ENCODE measurements at regions not wholly inside any gene's neighbourhood (a gene's known extent, or its start where the extent isn't known, plus 50 kb on each side); places are given as distances from the start of the nearest gene placed in this dataset.
A peak's percentile ranks its signal among the peaks of the same experiment; 100 is the strongest.
"Not testable (repeated sequence)": the region's sequence is repeated elsewhere in the genome, so short reads cannot be mapped to it uniquely, and the experiment has no call there.

DNA sequence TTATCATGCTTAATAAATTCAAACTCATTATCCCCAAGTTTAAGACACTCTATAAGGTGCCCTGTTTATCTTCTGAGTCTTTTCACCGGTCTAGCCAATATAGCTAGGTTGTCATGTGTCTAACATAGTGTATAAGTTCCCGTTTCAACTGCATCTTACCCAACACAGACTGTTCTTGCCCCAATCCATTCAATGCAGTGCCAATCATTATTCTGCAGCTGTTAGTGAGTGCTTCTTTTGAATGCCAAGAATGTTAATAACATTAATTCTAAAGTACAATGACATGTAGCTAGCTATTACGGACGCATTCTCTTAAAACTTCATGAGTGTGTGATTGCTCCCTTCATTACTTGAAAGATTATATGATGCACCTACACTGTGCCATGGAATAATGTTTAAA, 646.4 kb upstream of the NR2F2 start:
- DNase-seq = no peak

DNA sequence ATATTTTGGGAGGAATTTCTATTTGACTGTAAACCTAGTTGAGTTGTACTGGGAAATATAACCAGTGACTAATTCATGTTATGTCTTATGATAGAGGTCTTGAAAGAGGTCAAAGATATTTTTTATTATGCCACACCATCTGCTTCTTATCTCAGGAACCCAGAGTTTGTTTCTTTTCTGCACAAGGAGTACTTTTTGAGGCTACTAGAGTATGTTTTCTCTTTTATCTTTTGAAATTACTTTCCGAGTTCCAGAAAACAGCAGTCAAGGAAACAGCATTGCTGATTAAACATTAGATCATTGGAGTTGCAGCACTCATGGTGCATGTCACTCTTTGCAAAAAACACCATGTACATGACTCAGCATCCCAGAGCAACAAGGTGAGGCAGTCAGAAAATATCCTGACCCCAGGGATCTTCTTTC, 645.8 kb upstream of the NR2F2 start:
- DNase-seq = no peak

DNA sequence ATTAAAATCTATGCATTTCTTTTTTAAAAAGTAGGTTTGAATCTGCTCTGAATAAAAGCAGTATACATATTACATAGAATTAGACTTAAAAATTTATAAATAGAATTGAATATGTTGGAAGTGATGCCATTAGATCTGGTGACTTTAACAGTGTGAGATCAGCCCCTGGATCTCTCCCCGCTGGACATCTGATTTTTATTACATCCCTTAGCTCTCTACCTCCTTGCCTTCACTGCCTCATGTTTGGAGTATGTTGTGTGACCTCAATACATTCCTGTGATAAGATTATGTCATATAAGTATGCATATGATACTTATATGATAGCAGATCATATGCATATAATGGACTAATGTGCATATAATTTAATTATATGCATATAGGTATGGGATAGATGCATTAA, 643.4 kb upstream of the NR2F2 start:
- DNase-seq = no peak

DNA sequence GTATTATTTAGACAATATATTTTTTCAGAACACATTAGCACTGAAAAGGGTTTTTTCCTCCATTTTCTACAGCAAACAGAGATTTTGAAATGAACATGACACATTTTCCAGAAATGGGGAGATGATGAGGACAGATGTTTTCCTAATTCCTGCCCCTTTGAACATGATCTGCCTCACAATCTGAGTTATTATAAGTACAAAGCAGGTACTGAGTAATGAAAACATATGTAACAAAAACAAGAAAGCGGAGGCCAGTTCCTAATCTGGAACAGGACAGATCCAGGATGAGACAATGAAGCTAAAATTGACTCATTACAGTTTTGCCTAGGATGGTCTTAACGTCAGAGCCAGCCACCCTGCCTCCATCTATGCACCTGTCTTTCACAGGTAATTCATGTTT, 642.8 kb upstream of the NR2F2 start:
- DNase-seq = no peak

DNA sequence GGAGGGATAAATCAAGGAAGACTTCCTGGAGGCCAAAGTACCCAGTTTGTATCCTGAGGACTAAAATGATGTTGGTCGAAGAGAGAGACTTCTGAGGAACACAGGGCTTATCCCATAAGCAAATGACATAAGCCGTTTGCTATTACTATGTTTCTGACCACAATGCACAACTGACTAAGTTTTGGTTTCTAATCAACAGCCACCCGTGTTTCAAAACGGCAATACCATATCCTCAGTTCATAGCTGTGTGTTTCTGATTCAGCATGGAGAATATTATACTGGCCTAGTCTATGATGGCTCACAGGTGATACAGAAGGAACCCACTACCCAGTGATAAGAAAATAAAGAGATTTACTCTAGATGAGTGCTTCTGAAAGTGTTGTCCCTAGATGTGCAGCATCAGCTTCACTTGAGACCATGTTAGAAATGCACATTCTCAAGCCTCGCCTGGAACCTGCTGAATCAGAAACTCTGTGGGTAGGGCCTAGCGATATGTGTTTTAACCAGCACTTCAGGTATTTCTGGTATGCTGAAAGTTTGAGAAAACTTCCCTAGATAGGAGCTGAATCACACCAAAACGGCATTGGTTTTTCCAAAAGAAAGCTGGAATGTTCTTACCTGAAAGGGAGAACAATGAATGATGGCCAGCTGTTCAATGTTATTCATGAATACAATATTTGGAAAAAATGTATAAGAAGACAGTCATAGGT, 639.7 kb upstream of the NR2F2 start:
- peak; percentile 57 for DNase-seq

DNA sequence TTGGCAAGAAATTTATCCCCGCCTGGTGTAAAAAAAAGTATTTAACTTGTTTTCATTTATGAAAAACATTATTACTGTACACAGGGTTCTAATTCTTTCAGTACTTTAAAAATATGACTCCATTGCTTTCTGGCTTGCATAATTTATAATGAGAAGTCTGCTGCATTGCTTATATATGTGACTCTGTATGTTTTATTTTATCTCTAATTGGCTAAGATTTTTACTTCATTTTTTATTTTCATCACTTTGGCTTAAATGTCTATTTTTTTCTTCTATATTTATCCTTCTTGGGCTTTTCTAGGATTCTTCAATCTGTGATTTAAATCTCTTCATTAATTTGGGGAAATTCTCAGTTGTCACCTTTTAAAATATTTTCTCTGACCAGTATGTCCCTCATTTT, 636.6 kb upstream of the NR2F2 start:
- DNase-seq = no peak

DNA sequence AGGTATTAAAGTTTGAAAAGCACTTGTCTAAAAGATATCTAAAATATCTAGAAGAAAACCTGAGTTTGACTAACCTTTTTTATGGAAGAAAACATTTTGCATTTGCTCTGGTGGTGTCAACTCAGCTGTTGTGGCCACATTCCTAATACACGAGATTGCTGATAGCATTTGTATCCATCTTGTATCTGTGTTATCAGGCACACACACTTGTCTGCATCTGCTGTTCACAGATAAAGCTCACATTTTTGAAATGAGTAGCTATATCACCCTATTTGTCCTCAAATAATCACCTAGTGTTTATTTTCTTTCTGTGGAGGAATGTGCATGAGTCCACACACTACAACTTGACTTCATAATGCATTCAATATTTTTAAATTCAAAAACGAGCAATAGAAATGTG, 632.3 kb upstream of the NR2F2 start:
- DNase-seq = no peak

DNA sequence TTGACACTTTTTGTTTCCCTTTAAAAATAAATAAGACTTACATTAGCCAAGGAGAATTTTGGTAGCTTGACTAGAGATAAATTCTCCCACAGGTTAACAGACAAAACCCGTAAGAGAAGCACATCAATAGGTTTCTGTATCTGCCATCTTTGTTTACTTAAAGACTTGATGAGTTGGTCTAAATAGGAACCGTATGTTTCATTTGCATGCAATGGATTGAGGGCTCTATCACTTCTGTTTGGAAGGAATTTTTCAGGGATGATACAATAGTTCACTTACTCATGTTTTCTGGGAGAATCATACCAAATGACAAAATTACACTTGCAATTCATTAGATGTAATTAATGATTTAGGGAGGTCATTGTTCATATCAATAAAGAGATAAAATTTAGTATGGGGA, 631.5 kb upstream of the NR2F2 start:
- DNase-seq = no peak

DNA sequence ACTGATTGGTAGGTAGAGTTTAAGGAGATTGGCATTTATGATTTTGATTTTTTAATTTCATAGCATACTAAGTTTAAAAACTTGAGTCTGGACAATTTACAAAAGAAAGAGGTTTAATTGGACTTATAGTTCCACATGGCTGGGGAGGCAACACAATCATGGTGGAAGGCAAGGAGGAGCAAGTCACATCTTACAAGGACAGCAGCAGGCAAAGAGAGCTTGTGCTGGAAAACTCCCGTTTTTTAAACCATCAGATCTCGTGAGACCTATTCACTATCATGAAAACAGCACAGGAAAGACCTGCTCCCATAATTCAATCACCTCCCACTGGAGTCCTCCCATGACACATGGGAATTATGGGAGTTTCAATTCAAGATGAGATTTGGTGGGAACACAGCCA, 630.9 kb upstream of the NR2F2 start:
- DNase-seq = no peak

DNA sequence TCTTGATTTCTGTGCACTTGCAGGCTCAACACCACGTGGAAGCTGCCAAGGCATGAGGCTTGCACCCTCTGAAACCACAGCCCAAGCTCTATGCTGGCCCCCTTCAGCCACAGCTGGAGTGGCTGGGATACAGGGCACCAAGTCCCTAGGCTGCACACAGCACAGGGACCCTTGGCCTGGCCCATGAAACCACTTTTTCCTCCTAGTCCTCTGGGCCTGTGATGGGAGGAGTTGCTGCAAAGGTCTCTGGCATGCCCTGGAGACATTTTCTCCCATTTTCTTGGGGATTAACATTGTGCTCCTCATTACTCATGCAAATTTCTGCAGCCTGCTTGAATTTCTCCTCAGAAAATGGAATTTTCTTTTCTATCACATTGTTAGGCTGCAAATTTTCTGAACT, 629.8 kb upstream of the NR2F2 start:
- not testable (repeated sequence) for DNase-seq

DNA sequence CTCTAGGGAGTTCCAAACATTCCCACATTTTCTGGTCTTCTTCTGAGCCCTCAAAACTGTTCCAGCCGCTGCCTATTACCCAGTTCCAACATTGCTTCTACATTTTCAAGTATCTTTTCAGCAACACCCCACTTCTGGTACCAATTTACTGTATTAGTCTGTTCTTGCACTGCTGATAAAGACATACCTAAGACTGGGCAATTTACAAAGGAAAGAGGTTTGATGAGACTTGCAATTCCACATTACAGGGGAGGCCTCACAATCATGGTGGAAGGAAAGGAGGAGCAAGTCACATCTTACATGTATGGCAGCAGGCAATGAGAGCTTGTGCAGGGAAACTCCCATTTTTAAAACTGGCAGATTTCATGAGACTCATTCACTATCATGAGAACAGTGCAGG, 629.1 kb upstream of the NR2F2 start:
- DNase-seq = no peak

DNA sequence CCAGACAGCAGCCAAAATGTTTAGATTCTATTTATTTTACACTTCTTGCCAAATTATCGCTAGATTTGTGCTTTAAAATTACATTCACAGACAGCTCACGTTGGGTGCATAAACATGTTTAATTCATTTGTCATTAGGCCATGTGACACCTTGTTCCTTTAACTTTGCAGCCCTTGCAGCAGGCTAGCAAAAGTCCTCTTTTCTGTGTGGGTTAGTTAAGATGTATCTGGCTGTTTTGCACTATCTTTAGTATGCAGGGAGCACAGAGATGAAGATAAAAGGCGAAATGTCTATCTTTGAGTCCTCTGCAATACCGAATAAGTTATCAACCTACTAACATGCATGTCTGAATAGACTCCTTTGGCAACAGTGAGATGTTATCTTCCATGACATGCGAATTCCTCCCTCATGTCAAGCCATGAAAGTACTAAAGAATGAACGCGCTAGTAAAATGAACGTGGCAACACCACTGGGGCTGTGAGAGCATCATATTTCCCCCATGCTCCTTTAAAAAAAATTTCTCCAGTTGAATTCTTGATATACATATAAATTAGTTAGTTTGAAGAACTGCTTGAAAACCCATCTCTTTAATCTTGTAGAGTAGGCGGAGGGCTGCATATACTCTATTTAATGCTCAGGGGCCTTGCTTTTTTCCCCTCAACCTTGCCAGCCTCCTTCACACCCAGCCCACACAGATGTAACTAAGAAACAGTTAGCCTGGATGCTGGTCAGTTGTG, 620.4 kb upstream of the NR2F2 start:
- no peak for DNase-seq

DNA sequence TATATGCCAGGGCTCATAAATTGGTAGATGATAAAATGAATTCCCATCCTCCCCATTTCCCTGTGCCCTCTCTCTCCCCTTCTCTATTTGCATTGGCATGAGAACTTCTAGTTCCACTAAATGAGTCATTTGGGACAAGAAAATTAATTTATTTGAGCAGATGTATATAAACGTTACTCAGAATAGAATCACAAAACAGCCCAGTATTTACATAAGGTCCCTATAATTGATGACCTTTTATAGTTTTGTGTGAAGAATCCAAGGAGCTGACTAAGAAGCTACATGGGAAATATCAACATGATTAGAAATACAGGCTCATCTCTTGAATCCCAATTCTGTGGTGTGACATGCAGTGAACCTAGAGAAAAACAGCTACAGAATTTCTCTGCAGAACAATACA, 617.7 kb upstream of the NR2F2 start:
- no peak for DNase-seq

DNA sequence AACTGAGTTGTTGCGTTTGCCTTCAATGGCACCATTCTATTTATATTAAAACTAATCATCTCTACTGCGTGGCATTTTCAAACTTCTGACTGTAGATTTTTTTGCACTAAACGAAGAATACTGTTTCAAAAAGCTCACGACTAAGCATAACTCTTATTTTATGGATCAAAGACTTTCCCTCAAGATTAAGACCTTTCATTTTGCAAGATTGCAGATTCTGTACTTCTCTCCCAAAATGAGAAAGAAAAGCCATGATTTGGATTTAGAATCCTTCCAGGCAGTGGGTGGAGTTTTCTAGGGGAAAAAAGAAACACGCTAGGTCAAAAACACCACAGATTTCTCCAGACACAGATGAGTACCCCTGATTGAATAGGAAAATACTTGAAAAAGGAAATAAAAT, 617.2 kb upstream of the NR2F2 start:
- DNase-seq = no peak

DNA sequence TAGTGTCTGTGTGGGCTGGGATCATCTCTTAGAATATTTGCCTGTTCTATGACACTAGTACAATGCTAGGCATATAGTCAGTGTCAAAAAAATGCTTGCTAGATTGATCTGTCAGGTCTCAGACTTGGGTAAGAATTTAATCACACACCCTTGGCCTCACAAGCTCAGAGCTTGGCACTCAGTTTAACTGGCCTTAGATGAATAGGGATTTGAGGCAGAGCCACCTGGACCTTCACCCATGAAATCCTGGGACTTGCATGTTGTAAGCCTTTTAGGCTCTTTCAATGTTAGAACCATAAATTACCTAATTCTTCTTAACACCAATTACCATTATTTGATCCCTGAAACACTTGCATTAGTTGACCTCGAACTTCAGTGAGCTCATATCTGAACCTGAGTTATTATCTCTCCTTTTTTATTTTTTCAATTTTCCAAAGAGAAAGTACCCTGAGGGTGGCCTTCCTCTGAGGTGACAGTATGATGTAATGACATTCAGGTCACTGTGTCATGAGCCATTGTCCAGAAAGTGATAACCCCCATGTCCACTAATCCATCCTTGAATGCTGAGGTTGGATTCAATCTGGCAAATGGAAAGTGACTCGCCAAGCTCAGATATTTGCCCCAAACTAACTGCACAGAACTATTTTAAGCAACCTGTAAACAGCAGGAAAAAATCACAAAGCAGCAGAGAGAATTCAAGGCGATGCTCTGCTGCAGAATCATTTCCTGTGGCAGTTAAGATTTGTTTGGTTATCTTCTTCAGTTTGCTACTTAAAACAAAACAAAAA, 615.2 kb upstream of the NR2F2 start:
- DNase-seq = no peak

DNA sequence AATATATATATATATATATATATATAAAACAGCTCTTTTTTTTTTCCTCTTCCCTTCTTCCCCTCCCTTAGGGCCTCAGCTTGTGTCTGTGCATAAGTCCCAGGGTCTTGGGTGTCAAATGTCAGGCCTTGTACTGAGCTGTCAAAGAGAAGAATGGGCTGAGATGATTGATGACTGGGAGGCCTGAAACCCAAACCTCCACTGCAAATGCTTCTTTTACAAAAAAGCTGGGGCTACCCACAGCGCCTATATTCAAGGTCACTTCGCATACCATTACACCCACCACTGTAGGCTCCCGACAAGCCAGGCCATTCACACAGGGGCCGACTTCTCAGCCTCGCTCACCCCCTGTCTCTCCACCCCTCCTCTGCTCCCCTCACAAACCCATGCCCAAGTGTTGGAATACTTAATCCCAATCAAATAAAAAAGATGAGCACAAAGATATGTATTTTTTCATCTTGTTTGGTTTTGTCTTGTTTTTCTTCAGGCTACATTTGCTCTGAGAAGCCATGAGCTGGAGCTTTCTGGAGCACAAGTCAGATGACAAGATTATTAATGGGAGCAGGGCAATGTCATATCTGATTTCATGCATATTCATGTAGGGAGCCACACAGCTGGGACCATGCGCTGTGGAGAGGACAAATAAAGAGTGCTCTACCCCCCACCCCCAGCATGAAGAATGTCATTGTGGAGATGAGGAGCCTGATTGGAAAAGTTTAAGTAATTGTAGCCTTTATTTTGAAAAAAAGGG, 614.4 kb upstream of the NR2F2 start:
- DNase-seq = no peak

DNA sequence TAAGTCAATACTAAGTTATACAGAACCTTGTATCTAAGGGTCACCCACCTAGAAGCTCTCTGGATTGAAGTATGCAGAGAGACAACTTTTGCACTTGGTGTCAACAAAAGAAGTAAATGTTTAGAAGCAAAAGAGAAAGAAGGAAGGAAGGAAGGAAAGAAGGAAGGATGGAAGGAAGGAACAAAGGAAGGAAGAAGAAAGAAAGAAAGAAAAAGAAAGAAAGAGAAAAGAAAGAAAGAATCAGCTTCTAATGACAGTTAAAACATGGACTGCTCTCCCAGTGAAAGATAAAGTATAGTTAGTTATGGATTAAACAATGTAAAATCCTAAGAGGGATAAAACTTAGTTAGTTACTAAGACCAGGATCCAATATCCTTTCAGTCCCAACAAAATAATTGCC, 613.8 kb upstream of the NR2F2 start:
- no peak for DNase-seq

DNA sequence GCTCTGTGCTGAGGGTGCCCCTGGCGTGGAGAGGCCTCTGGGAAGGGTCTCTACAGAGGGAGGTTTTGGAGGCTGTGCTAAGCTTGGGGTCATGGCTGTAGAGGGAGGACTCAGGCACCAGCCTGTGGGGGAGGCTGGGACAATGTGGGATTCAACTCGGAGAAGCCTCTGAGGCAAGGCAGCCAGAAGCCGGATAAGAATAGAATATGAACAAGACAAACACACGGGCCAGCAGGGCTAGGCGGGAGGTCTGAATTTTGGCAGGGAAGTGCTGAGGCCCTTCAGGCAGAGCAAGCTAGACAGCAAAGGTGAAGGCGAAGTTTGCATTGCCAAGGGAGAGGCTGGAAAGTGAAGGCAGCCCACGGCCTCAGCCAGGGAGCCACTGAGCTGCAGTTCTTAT, 612.1 kb upstream of the NR2F2 start:
- no peak for DNase-seq

DNA sequence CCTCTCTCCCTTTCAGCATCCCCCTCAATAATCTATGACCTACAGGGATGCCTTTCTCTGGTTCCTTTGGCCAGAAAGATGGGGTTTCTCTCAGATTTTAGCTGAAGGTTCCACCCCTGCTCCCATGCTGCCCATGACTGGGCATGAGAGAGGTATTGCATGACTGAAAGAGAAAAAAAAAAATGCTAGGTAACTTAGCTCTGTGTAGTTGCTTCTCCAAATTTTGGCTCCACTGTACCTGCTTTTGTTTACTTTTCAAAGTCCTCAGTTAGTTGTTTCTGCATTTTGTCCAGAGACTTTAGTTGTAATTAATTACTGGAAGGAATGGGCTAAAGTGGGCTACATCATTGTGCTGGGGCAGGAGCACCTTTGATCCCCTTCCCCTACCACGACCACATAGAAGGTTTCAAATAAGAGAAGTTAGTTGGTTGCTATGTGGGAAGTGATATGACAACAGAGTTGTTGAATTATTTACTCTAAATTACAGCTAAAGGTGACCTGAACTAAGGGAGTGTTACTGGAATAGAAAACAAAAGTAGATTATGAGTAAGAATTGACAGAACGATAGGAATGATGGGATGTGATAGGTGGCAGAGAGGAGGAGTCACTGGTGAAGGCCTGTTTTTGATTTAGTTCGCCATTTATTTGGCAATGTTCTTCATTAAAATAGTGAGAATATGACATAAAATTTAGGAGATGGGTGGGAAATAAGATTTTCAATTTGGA, 605.4 kb upstream of the NR2F2 start:
- DNase-seq = no peak

DNA sequence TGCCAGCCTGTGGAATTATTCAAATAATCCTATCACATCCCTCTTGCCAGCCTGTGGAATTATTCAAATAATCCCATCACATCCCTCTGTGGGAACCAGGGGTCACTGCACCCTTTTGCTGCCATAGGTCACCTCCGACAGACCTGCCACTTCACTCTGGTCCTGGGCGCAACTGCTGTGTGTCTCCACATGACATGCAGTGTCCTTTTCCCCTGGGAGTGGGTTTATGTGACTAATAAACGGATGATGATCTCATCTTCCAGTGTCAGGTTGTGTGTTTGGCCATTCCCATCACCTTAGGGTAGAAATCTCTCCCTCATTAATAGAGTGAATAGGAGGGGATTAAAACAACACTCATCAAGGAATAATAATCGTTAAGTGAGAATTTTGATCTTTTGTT, 603.6 kb upstream of the NR2F2 start:
- no peak for DNase-seq

DNA sequence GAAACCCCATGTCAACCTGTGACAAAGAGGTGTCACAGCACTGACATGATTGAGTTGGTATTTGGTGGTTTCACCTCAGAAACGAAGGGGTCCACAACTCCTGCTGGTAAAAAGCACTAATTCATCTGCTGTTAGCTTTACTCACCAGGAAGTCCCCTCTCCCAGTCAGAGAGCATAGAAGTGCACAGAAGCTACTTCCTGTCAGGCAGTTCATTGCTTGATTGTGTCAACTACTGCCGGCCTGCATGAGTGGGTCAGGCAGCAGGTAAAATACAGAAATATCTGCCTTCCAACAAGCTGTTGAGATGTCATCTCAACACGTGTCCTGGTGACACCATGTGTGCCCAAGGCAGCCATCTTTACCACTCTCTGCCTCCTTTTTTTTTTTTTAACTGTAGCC, 596.6 kb upstream of the NR2F2 start:
- DNase-seq = no peak
